Suprapubic skin (tissue), 4 donors: ENCODE measurements at regions not wholly inside any gene's neighbourhood (a gene's known extent, or its start where the extent isn't known, plus 50 kb on each side); places are given as distances from the start of the nearest gene placed in this dataset.

Experiments used
- DNase-seq, 2 donors: peaks; one replicate each; pipeline ENCODE4 v3.0.0-alpha.2; 2019; ENCODE audit warnings: low spot score in 2 of 2
- H3K27ac ChIP-seq: fragments of 200-600 bp; sonication (generic); one replicate; pipeline ENCODE4 v1.5.1; 2019
- H3K27me3 ChIP-seq: fragments of 200-600 bp; sonication (generic); one replicate; pipeline ENCODE4 v1.5.1; 2019
- H3K36me3 ChIP-seq: fragments of 200-600 bp; sonication (generic); one replicate; pipeline ENCODE4 v1.5.1; 2019
- H3K4me1 ChIP-seq: fragments of 200-600 bp; sonication (generic); one replicate; pipeline ENCODE4 v1.5.1; 2019
- H3K4me3 ChIP-seq: fragments of 200-600 bp; sonication (generic); one replicate; pipeline ENCODE4 v1.5.1; 2019; ENCODE audit warnings: mild to moderate bottlenecking
- H3K9me3 ChIP-seq: fragments of 200-600 bp; sonication (generic); one replicate; pipeline ENCODE4 v1.5.1; 2019
- EP300 ChIP-seq: sonication (generic); formaldehyde crosslinking; IDR thresholded peaks from one replicate; pipeline ENCODE4 v1.6.1; 2017; ENCODE audit warnings: antibody characterized with exemption
- POLR2A ChIP-seq, 2 donors: fragments of 450-650 bp; IDR thresholded peaks; one replicate each; pipeline ENCODE4 v1.6.1; 2017; ENCODE audit warnings: antibody characterized with exemption in 2 of 2, mild to moderate bottlenecking in 2 of 2, moderate library complexity in 2 of 2
- POLR2AphosphoS5 ChIP-seq, 3 donors: sonication (generic); formaldehyde crosslinking; IDR thresholded peaks; one replicate each; pipeline ENCODE4 v1.6.1; 2017; ENCODE audit warnings: antibody characterized with exemption in 3 of 3
- WGBS: methylation state at CpG from one replicate; pipeline ENCODE4 v1.1.5; 2018; 5-methylcytosine and 5-hydroxymethylcytosine counted together
- TF ChIP-seq, protein P1 (sequence below), 2 donors: fragments of 200-600 bp in 1 of 2; fragments of 450-650 bp in 1 of 2; sonication (generic) in 1 of 2; IDR thresholded peaks; one replicate each; pipeline ENCODE4 v1.5.1; 2016 to 2019; ENCODE audit warnings: antibody characterized with exemption in 2 of 2, mild to moderate bottlenecking in 1 of 2, moderate library complexity in 1 of 2

DNA sequence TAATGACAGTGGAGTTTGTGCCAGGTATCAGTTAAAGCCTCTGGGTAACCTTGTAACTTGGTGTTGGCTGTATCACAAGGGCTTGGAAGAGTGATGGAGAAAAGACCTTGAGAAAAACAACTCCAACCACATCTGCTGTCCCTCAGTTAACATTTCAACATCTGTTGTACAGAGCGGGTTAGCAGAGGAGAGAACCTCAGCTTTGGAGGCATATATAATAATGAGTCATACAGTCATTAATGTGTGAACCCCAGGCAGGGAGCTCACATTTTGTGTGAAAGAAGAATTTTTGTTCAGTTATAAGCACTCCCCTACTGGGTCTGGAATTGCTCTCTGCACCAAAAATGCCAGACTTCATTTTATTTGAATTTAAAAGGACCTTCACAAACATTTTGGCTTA lies 439.5 kb downstream of the PDCD6IP start:
- Histone ChIP-seq H3K27me3 (no peaks in the 10 kb centered on the region), H3K36me3 (no peaks in the 10 kb centered on the region), H3K4me1 (no peaks in the 10 kb centered on the region), H3K9me3 (no peaks in the 10 kb centered on the region), H3K4me3 (no peak overlapping the region), H3K27ac (no peak overlapping the region)
- DNase-seq, result no peak
- TF ChIP-seq, protein P1, sequence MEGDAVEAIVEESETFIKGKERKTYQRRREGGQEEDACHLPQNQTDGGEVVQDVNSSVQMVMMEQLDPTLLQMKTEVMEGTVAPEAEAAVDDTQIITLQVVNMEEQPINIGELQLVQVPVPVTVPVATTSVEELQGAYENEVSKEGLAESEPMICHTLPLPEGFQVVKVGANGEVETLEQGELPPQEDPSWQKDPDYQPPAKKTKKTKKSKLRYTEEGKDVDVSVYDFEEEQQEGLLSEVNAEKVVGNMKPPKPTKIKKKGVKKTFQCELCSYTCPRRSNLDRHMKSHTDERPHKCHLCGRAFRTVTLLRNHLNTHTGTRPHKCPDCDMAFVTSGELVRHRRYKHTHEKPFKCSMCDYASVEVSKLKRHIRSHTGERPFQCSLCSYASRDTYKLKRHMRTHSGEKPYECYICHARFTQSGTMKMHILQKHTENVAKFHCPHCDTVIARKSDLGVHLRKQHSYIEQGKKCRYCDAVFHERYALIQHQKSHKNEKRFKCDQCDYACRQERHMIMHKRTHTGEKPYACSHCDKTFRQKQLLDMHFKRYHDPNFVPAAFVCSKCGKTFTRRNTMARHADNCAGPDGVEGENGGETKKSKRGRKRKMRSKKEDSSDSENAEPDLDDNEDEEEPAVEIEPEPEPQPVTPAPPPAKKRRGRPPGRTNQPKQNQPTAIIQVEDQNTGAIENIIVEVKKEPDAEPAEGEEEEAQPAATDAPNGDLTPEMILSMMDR (IDR thresholded peaks at IDR 0.05), result no peak
- TF ChIP-seq EP300, result no peak
- TF ChIP-seq POLR2A (IDR thresholded peaks at IDR 0.05), result no peak
- no peak for TF ChIP-seq POLR2AphosphoS5 (IDR thresholded peaks at IDR 0.05)
- 24% methylated on average over 1 of the region's 1 CpG for WGBS

DNA sequence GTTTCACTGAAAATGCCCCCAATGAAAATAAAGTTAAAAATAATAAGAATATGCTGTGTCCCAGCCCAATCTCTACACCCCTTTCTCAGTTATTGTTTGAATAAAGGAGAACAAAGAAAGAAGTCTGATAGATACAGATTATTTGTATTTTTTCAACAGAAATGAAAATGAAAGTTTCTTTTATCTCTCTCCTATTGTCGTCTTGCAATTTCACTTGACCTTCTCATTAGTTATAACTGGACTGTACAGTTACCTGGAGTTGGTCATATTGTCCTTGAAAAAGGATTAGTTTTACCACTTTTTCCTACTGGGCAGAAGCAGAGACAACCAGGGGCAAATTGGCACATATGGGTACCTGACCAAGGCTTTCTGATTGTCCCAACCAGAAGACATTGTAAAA lies 440.0 kb downstream of the PDCD6IP start:
- H3K36me3 ChIP-seq, result no peaks in the 10 kb centered on the region
- no peak overlapping the region for H3K27ac ChIP-seq
- H3K27me3 ChIP-seq, result no peaks in the 10 kb centered on the region
- no peak overlapping the region for H3K4me3 ChIP-seq
- H3K9me3 ChIP-seq, result no peaks in the 10 kb centered on the region
- no peaks in the 10 kb centered on the region for H3K4me1 ChIP-seq
- WGBS, result 80% methylated on average over 1 of the region's 1 CpG
- TF ChIP-seq, protein P1 (IDR thresholded peaks at IDR 0.05), result no peak
- TF ChIP-seq POLR2A (IDR thresholded peaks at IDR 0.05) (no peak), EP300 (no peak)
- no peak for DNase-seq

DNA sequence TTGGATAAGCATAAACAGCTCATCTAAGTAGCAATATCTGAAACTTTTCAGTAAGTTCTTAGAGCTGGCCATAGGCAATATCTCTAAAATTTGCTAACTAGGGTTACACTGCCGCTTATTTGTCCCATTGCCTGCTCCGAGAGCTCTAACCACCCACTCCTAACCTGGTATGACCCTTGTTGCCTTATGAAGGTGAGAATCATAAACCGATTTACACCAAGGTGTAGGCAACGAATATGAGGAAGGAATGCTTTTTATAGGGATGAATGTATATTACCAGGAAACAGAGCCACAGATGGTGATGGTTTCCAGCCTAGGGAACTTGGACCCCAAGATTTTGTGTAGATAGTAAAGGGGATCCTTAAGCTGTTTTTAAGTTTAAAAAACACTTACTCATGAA lies 440.9 kb downstream of the PDCD6IP start:
- Histone ChIP-seq H3K4me1 (no peaks in the 10 kb centered on the region), H3K9me3 (no peaks in the 10 kb centered on the region), H3K4me3 (no peak overlapping the region), H3K27ac (no peak overlapping the region), H3K36me3 (no peaks in the 10 kb centered on the region), H3K27me3 (no peaks in the 10 kb centered on the region)
- WGBS, result 84% methylated on average over 4 of the region's 4 CpGs
- TF ChIP-seq, protein P1 (IDR thresholded peaks at IDR 0.05), result no peak
- no peak for TF ChIP-seq EP300
- TF ChIP-seq POLR2A (IDR thresholded peaks at IDR 0.05), result no peak
- no peak for TF ChIP-seq POLR2AphosphoS5 (IDR thresholded peaks at IDR 0.05)
- DNase-seq, result no peak

DNA sequence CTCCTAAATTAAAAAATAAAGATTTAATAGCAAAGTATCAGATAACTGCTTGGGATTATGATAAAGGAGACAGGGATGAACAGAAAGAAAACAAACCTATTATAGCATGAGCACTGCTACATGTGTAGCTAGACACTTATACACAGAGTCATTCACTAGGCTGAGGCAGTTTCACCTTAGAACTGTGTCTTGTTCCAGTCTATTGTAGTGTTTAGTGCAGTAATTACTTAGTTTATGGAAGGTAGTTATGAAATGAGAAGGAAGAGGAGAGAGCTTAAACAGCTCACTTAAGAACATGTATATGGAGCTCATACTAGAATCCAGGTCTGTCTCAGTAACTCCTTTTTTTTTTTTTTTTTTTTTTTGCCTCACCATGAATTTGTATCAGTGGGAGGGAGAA lies 441.4 kb downstream of the PDCD6IP start:
- H3K4me1 ChIP-seq, result no peaks in the 10 kb centered on the region
- no peak overlapping the region for H3K27ac ChIP-seq
- TF ChIP-seq POLR2AphosphoS5 (IDR thresholded peaks at IDR 0.05) (no peak), POLR2A (IDR thresholded peaks at IDR 0.05) (no peak), EP300 (no peak)
- H3K4me3 ChIP-seq, result no peak overlapping the region
- H3K36me3 ChIP-seq, result no peaks in the 10 kb centered on the region
- no peaks in the 10 kb centered on the region for H3K27me3 ChIP-seq
- H3K9me3 ChIP-seq, result no peaks in the 10 kb centered on the region
- DNase-seq, result no peak

DNA sequence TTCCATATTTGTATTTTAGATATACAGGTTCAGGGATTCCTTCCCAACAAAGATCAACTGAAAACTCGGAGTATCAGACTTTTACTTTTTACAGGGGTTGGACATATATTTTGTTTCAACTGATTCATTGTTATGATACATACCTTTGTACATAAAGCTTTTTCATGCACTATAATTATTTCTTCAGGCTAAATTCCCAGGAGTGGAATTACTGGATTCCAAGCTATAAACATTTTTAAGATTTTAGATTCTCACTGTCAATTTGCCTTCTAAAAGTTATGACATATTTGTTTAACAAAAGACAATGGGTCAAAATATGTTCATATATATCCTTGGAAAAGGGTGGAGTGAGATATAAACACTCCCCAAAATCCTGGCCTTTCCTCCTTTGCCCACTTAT lies 449.0 kb downstream of the PDCD6IP start:
- TF ChIP-seq POLR2AphosphoS5 (IDR thresholded peaks at IDR 0.05) (no peak), POLR2A (IDR thresholded peaks at IDR 0.05) (no peak), EP300 (no peak)
- TF ChIP-seq, protein P1 (IDR thresholded peaks at IDR 0.05), result no peak
- no peaks in the 10 kb centered on the region for H3K4me1 ChIP-seq
- DNase-seq, result no peak
- H3K9me3 ChIP-seq, result no peaks in the 10 kb centered on the region
- WGBS, result 41% methylated on average over 1 of the region's 1 CpG
- H3K27me3 ChIP-seq, result no peaks in the 10 kb centered on the region
- H3K4me3 ChIP-seq, result no peak overlapping the region
- H3K27ac ChIP-seq, result no peak overlapping the region
- H3K36me3 ChIP-seq, result no peaks in the 10 kb centered on the region

DNA sequence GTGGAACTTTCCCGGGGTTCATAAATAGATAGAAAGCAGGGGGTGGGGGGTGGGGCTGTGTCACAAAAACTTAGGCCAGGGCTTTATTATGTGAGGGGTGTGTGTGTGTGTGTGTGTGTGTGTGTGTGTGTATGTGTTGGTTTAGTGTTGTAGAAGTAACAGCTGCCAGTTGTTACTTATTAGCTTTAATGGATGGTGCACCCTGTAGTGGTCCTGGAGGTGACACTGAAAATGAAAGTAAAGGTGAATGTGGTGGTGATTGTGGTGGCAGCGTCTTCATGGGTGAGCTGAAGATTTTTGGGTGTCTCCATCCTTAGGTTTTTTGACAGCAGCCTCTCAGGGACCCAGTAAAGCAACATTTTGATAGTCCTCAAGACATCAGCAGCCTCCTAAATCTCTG lies 449.9 kb downstream of the PDCD6IP start:
- TF ChIP-seq POLR2A (IDR thresholded peaks at IDR 0.05) (no peak), POLR2AphosphoS5 (IDR thresholded peaks at IDR 0.05) (no peak), EP300 (no peak)
- TF ChIP-seq, protein P1 (IDR thresholded peaks at IDR 0.05), result no peak
- Histone ChIP-seq H3K27me3 (no peaks in the 10 kb centered on the region), H3K4me3 (no peak overlapping the region), H3K36me3 (no peaks in the 10 kb centered on the region), H3K4me1 (no peaks in the 10 kb centered on the region), H3K9me3 (no peaks in the 10 kb centered on the region), H3K27ac (no peak overlapping the region)
- no peak for DNase-seq
- WGBS, result 83% methylated on average over 2 of the region's 2 CpGs
